ENCODE measurements at regions not wholly inside any gene's neighbourhood (a gene's known extent, or its start where the extent isn't known, plus 50 kb on each side); places are given as distances from the start of the nearest gene placed in this dataset.

GRCh38 chr2:144686518-144687215 lies 166.7 kb upstream of the ZEB2 start:
- no peak for TF ChIP-seq POLR2AphosphoS5 (IDR thresholded peaks at IDR 0.05)
- TF ChIP-seq POLR2A (IDR thresholded peaks at IDR 0.05) = no peak
- no peak for TF ChIP-seq CTCF (IDR thresholded peaks at IDR 0.05)
- TF ChIP-seq EP300 (IDR thresholded peaks at IDR 0.05) = no peak
- ATAC-seq = no peak
- H3K36me3 ChIP-seq = no peaks in the 10 kb centered on the region
- H3K4me1 ChIP-seq = peaks cover 0 to 17% (median 3%) of the 10 kb centered on the region in 3 donors
- H3K9me3 ChIP-seq = no peaks in the 10 kb centered on the region
- H3K27me3 ChIP-seq = no peaks in the 10 kb centered on the region
- H3K27ac ChIP-seq = no peak overlapping the region
- H3K4me3 ChIP-seq = no peak overlapping the region
- 76 to 86% methylated on average over 2 of the region's 2 CpGs for WGBS, 2 donors (ENCODE audit: low coverage in 1 of 2)

DNA sequence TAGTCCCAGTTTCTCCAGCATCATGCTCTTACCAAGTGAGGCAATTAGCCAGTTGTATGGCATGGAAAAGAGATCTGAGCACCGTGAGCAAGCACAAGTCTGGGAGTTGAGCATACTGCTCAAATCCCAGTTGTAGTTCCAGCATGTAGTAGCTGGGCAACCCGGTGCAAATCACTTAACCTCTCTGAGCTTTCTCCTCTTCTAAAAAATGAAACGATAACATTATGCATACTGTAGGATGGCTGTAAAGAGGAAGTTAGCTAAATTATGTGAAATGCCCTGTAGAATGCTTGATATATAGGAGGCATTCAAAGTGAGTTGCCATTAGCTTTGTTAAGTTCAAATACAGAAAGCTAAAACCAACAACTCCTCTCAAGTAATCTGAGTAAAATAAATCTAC lies 164.0 kb upstream of the ZEB2 start:
- Histone ChIP-seq H3K27me3 (no peaks in the 10 kb centered on the region), H3K36me3 (no peaks in the 10 kb centered on the region), H3K27ac (no peak overlapping the region), H3K4me1 (peaks cover 0 to 17% (median 3%) of the 10 kb centered on the region in 3 donors), H3K4me3 (no peak overlapping the region), H3K9me3 (no peaks in the 10 kb centered on the region)
- no peak for ATAC-seq
- 75 to 90% methylated on average over 3 of the region's 3 CpGs for WGBS, 2 donors (ENCODE audit: low coverage in 1 of 2)
- TF ChIP-seq EP300 (IDR thresholded peaks at IDR 0.05) (no peak), POLR2AphosphoS5 (IDR thresholded peaks at IDR 0.05) (no peak), CTCF (IDR thresholded peaks at IDR 0.05) (no peak), POLR2A (IDR thresholded peaks at IDR 0.05) (no peak)

GRCh38 chr2:144683107-144683753 lies 163.3 kb upstream of the ZEB2 start:
- ATAC-seq = no peak
- Histone ChIP-seq H3K27me3 (no peaks in the 10 kb centered on the region), H3K36me3 (no peaks in the 10 kb centered on the region), H3K4me1 (peaks cover 0 to 17% (median 3%) of the 10 kb centered on the region in 3 donors), H3K4me3 (no peak overlapping the region), H3K27ac (no peak overlapping the region), H3K9me3 (no peaks in the 10 kb centered on the region)
- TF ChIP-seq EP300 (IDR thresholded peaks at IDR 0.05) (no peak), POLR2A (IDR thresholded peaks at IDR 0.05) (no peak), POLR2AphosphoS5 (IDR thresholded peaks at IDR 0.05) (no peak), CTCF (IDR thresholded peaks at IDR 0.05) (no peak)
- whole genome bisulfite sequencing, 2 donors (ENCODE audit: low coverage in 1 of 2) = 54 to 64% methylated on average over 3 to 6 of the region's 6 CpGs

- no peak for TF ChIP-seq EP300 (IDR thresholded peaks at IDR 0.05)
- no peak for TF ChIP-seq POLR2A (IDR thresholded peaks at IDR 0.05)
- TF ChIP-seq CTCF (IDR thresholded peaks at IDR 0.05) = no peak
- no peak for TF ChIP-seq POLR2AphosphoS5 (IDR thresholded peaks at IDR 0.05)
- Histone ChIP-seq H3K27me3 (no peaks in the 10 kb centered on the region), H3K4me3 (no peak overlapping the region), H3K27ac (no peak overlapping the region), H3K9me3 (no peaks in the 10 kb centered on the region), H3K36me3 (no peaks in the 10 kb centered on the region), H3K4me1 (peaks cover 0 to 17% (median 3%) of the 10 kb centered on the region in 3 donors)
- ATAC-seq = no peak
- WGBS, 2 donors (ENCODE audit: low coverage in 1 of 2) = 62 to 76% methylated on average over 4 of the region's 4 CpGs
Observed at GRCh38 chr2:144682248-144682647, 162.3 kb upstream of the ZEB2 start.

DNA sequence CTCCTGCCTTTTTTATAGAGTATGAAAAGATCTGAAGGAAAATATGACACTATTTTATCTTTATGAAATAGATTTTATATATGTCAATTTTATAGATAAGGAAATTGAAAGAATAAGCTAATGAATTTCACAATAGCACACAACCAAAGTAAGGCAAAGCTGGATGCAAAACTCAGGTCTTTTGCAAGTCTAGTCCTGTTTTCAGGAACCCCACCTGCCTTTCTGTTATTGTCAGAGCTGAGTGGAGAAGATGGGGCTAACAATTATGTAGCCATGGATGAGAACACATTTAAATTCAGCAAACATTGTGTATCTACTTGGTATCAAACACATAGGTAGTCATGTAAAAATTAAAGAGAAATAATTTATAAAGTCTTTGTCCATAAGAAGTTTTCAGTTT lies 161.5 kb upstream of the ZEB2 start:
- Histone ChIP-seq H3K9me3 (no peaks in the 10 kb centered on the region), H3K36me3 (no peaks in the 10 kb centered on the region), H3K4me3 (no peak overlapping the region), H3K27me3 (no peaks in the 10 kb centered on the region), H3K4me1 (peaks cover 0 to 17% (median 3%) of the 10 kb centered on the region in 3 donors), H3K27ac (no peak overlapping the region)
- ATAC-seq = no peak
- TF ChIP-seq POLR2AphosphoS5 (IDR thresholded peaks at IDR 0.05) (no peak), POLR2A (IDR thresholded peaks at IDR 0.05) (no peak), CTCF (IDR thresholded peaks at IDR 0.05) (no peak), EP300 (IDR thresholded peaks at IDR 0.05) (no peak)
